ENCODE measurements at regions not wholly inside any gene's neighbourhood (a gene's known extent, or its start where the extent isn't known, plus 50 kb on each side); places are given as distances from the start of the nearest gene placed in this dataset.
"Not testable (repeated sequence)": the region's sequence is repeated elsewhere in the genome, so short reads cannot be mapped to it uniquely, and the experiment has no call there.

- peak; percentile 7 for DNase-seq (ENCODE audit: low read depth)
Measured at GRCh38 chr13:78875792-78876580, 217.0 kb upstream of the OBI1 start.

- no peak for DNase-seq (ENCODE audit: low read depth)
Measured at GRCh38 chr13:78868991-78869390, 210.0 kb upstream of the OBI1 start.

- DNase-seq (ENCODE audit: low read depth) = no peak
Measured at GRCh38 chr13:78867655-78868054, 208.7 kb upstream of the OBI1 start.

GRCh38 chr13:78866076-78866475, 207.1 kb upstream of the OBI1 start:
- DNase-seq (ENCODE audit: low read depth) = not testable (repeated sequence)

GRCh38 chr13:78862446-78862845, 203.5 kb upstream of the OBI1 start:
- DNase-seq (ENCODE audit: low read depth) = no peak

- no peak for DNase-seq (ENCODE audit: low read depth)
Measured at GRCh38 chr13:78852709-78853108, 193.8 kb upstream of the OBI1 start.

- no peak for DNase-seq (ENCODE audit: low read depth)
Measured at GRCh38 chr13:78845656-78846365, 186.9 kb upstream of the OBI1 start.

- DNase-seq (ENCODE audit: low read depth) = no peak
Measured at GRCh38 chr13:78844106-78844505, 185.2 kb upstream of the OBI1 start.

- DNase-seq (ENCODE audit: low read depth) = no peak
Measured at GRCh38 chr13:78841358-78841963, 182.5 kb upstream of the OBI1 start.

GRCh38 chr13:78836238-78836784, 177.4 kb upstream of the OBI1 start:
- DNase-seq (ENCODE audit: low read depth) = no peak

GRCh38 chr13:78832461-78832860, 173.5 kb upstream of the OBI1 start:
- DNase-seq (ENCODE audit: low read depth) = no peak

GRCh38 chr13:78830508-78830907, 171.6 kb upstream of the OBI1 start:
- no peak for DNase-seq (ENCODE audit: low read depth)

- DNase-seq (ENCODE audit: low read depth) = no peak
Measured at GRCh38 chr13:78829821-78830220, 170.9 kb upstream of the OBI1 start.

GRCh38 chr13:78827471-78827870, 168.5 kb upstream of the OBI1 start:
- peak; percentile 37 for DNase-seq (ENCODE audit: low read depth)

- no peak for DNase-seq (ENCODE audit: low read depth)
Measured at GRCh38 chr13:78826936-78827335, 168.0 kb upstream of the OBI1 start.

- no peak for DNase-seq (ENCODE audit: low read depth)
Measured at GRCh38 chr13:78826312-78826711, 167.4 kb upstream of the OBI1 start.

- DNase-seq (ENCODE audit: low read depth) = no peak
Measured at GRCh38 chr13:78820541-78820940, 161.6 kb upstream of the OBI1 start.

GRCh38 chr13:78816592-78816991, 157.6 kb upstream of the OBI1 start:
- no peak for DNase-seq (ENCODE audit: low read depth)

- DNase-seq (ENCODE audit: low read depth) = no peak
Measured at GRCh38 chr13:78816154-78816553, 157.2 kb upstream of the OBI1 start.

GRCh38 chr13:78806457-78806856, 147.5 kb upstream of the OBI1 start:
- no peak for DNase-seq (ENCODE audit: low read depth)

- DNase-seq (ENCODE audit: low read depth) = no peak
Measured at GRCh38 chr13:78802912-78803311, 144.0 kb upstream of the OBI1 start.

- peak; percentile 36 for DNase-seq (ENCODE audit: low read depth)
Measured at GRCh38 chr13:78787190-78787589, 128.2 kb upstream of the OBI1 start.

Data from HT1080 (cell line).